SU-DHL-6 (cell line): ENCODE measurements at regions not wholly inside any gene's neighbourhood (a gene's known extent, or its start where the extent isn't known, plus 50 kb on each side); places are given as distances from the start of the nearest gene placed in this dataset.

Experiments used
- EZH2phosphoT487 ChIP-seq: fragments of 200-600 bp; sonication (generic), shearing (Covaris generic); conservative IDR thresholded peaks from 2 replicates; pipeline ENCODE4 v1.6.1; 2018; ENCODE audit warnings: mild to moderate bottlenecking, antibody characterized with exemption, low read length, moderate library complexity, mixed read lengths
- TF ChIP-seq, protein P1 (sequence below): fragments of 200-600 bp; sonication (generic); IDR thresholded peaks from one replicate; pipeline ENCODE4 v1.5.1; 2017; ENCODE audit warnings: antibody characterized with exemption, mild to moderate bottlenecking, low read length, moderate library complexity; ENCODE audit not compliant: insufficient read depth, poor library complexity, severe bottlenecking

DNA sequence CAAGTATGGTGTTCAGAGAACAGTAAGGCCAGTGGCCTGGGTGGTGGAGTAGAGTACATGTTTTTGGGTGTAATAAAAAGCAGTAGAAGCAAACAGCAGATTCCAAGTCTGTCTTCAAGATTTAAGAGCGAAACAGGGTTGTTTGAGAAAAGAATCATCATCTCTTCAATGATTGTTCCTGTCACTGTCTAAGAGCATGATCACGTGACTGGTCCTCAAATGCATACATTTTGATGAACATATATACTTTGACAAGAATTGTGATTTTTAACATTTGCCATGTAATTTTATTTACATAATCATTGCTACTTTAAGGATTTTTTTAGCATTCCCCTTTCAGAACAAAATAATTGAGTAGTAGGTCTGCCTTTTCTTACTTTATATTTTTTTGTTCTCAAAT lies 252.6 kb upstream of the GPR101 start:
- TF ChIP-seq, protein P1, sequence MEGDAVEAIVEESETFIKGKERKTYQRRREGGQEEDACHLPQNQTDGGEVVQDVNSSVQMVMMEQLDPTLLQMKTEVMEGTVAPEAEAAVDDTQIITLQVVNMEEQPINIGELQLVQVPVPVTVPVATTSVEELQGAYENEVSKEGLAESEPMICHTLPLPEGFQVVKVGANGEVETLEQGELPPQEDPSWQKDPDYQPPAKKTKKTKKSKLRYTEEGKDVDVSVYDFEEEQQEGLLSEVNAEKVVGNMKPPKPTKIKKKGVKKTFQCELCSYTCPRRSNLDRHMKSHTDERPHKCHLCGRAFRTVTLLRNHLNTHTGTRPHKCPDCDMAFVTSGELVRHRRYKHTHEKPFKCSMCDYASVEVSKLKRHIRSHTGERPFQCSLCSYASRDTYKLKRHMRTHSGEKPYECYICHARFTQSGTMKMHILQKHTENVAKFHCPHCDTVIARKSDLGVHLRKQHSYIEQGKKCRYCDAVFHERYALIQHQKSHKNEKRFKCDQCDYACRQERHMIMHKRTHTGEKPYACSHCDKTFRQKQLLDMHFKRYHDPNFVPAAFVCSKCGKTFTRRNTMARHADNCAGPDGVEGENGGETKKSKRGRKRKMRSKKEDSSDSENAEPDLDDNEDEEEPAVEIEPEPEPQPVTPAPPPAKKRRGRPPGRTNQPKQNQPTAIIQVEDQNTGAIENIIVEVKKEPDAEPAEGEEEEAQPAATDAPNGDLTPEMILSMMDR: no peak
- TF ChIP-seq EZH2phosphoT487: no peak
